Prostate gland (tissue), 2 donors: ENCODE measurements at regions not wholly inside any gene's neighbourhood (a gene's known extent, or its start where the extent isn't known, plus 50 kb on each side); places are given as distances from the start of the nearest gene placed in this dataset.

ENCODE experiments used
- POLR2A ChIP-seq: fragments of 450-650 bp; IDR thresholded peaks from one replicate; pipeline ENCODE4 v1.6.1; 2016; ENCODE audit warnings: antibody characterized with exemption, mild to moderate bottlenecking
- POLR2AphosphoS5 ChIP-seq: sonication (generic); formaldehyde crosslinking; IDR thresholded peaks from one replicate; pipeline ENCODE4 v1.6.1; 2017; ENCODE audit warnings: antibody characterized with exemption
- TF ChIP-seq, protein P1 (sequence below), 4 experiments: fragments of 200-600 bp in 2 of 4; fragments of 450-650 bp in 2 of 4; sonication (generic) in 2 of 4; IDR thresholded peaks; 1 replicate in 3 of 4; 2 replicates in 1 of 4; pipeline ENCODE4 v1.5.1; 2016 to 2019; ENCODE audit warnings: antibody characterized with exemption in 4 of 4, mild to moderate bottlenecking in 2 of 4, moderate library complexity in 2 of 4

DNA sequence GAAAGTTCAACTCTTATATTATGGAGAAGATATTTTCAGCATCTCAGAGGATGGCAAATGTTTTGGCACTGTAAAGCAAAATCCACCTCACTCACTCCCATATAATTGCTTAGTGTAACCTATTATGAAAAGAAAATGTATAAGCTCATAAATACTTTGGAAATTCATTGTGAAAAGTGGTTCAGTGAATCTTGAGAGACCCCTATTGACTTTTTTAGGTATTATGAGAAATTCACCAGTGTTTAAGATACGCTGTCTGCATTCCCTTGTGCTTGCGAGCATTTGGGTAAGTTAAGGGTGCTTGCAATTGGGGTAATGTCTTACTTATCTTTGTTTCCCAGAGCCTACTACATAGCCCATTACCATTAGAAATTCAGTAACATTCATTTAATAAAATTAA lies 66.3 kb upstream of the BMP5 start:
- TF ChIP-seq POLR2AphosphoS5: no peak
- no peak for TF ChIP-seq POLR2A
- TF ChIP-seq, protein P1, sequence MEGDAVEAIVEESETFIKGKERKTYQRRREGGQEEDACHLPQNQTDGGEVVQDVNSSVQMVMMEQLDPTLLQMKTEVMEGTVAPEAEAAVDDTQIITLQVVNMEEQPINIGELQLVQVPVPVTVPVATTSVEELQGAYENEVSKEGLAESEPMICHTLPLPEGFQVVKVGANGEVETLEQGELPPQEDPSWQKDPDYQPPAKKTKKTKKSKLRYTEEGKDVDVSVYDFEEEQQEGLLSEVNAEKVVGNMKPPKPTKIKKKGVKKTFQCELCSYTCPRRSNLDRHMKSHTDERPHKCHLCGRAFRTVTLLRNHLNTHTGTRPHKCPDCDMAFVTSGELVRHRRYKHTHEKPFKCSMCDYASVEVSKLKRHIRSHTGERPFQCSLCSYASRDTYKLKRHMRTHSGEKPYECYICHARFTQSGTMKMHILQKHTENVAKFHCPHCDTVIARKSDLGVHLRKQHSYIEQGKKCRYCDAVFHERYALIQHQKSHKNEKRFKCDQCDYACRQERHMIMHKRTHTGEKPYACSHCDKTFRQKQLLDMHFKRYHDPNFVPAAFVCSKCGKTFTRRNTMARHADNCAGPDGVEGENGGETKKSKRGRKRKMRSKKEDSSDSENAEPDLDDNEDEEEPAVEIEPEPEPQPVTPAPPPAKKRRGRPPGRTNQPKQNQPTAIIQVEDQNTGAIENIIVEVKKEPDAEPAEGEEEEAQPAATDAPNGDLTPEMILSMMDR (IDR thresholded peaks at IDR 0.05): no peak
